GM19468 (cell line): ENCODE measurements at regions not wholly inside any gene's neighbourhood (a gene's known extent, or its start where the extent isn't known, plus 50 kb on each side); places are given as distances from the start of the nearest gene placed in this dataset.
"Not testable (repeated sequence)": the region's sequence is repeated elsewhere in the genome, so short reads cannot be mapped to it uniquely, and the experiment has no call there.

ENCODE experiments used
- ATAC-seq: cut with Tn5 transposase; IDR thresholded peaks from one replicate; pipeline ENCODE4 v1.9.1; 2021; ENCODE audit warnings: mild to moderate bottlenecking, moderate library complexity, moderate number of reproducible peaks; ENCODE audit not compliant: unreplicated experiment; ENCODE audit errors: extremely low read depth

DNA sequence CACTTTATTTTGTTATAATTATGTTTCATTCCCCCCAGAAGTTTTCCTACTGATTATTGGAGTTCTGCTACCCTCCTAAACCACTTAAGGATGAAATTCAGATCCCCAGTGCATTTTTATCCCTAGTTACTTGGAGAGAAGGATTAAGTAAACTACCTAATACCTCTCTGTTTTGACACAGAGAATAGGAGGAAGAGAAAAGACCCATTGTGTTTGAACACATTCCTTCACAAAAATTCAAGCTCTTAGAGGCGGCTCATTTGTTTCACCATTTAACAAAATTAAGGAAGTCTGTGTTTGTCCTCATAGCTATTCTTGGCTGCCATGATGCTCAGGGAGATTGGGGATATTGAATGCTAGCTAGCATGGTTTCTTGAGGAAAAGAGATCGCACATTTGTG lies 492.6 kb downstream of the EBF1 start:
- no peak for ATAC-seq

DNA sequence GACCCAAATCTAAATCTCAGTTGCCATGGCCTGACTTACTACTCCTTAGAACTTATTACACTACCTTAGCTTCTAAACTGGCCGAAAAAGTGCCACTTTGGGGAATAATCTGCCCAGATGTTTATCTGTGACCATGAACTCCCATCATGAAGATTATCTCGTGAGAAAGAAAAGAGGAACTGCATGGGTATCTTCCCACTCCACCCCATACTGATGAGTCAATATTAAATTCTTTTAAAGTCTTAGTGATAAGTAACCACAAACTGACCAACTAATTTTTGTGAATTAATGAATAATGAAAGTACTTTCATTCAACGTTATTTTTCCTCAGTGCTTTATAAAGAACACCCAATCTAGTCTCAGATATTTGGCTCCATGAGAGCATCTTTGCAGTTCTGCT lies 493.5 kb downstream of the EBF1 start:
- no peak for ATAC-seq

DNA sequence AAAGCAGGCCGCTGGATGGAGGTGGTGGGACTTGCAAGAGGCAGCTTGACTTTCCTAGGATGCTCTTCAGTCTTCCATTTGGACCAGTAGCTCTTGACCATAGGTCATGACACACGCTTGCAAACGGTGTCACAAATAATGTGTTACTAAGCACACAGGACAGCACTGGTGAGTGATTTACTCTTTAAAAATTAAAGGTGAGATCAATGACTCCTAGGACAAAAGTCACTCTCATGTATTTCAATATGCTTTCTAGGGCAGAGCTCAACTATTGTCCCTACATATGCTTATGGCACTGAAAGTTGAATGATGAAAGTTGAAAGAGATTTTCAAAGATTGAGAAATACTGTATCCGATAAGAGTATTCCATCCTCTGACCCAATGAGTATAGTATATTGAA lies 496.7 kb downstream of the EBF1 start:
- no peak for ATAC-seq

DNA sequence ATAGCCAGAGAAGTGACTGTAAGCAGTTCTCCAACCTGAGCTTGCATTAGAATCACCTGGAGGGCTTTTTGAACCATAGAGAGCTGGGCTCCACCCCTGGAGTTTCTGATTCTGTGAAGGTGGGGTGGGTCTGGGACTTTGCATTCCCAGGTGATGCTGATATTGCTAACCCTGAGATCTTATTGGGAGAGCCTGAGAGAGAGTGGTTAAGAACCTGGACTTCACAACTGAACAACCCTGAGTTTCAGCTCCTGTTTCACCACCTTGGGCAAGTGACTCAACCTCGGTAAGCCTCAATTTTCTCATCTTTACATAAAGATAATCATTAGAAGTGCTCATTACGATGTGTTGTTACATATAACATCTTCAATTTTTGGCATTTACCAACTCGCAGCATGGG lies 498.6 kb downstream of the EBF1 start:
- ATAC-seq, result no peak

DNA sequence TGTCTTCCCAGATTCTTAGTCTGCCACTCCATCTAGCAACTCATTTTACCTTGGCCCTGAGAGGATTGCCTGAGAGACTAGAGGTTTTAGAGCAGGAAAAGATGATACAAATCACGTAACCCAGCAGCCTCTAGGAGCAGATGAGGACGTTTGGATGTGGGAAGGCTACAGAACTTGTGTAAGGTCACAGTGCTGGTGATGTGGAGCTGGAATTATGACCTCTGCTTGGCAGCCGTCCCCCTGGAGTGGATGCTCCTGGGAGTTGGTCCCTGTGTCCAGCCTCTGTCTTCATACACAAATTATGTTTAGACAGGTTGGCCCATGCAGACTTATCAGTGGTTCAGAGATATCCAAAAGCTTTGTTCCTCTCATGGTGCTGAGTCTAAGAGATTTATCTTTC lies 499.0 kb downstream of the EBF1 start:
- ATAC-seq, result no peak

DNA sequence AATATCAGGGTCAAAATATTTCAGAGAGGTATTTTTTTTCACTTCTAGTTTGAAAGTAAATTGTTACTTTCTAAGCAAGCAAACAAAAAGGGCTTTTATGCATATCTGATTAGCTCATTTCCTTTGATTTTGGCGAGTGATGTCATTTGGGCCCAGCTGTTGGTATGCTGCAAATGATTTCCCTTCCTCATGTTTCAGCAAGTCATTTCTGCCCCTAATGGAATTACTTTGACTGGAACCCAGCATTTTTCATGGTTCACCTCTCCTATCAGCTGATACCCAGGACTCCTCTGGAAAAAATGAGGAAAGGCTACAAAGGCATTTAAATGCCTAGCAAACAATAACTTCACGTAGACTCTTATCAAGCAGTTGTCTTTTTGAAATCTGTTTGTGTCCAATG lies 500.6 kb downstream of the EBF1 start:
- ATAC-seq, result no peak

DNA sequence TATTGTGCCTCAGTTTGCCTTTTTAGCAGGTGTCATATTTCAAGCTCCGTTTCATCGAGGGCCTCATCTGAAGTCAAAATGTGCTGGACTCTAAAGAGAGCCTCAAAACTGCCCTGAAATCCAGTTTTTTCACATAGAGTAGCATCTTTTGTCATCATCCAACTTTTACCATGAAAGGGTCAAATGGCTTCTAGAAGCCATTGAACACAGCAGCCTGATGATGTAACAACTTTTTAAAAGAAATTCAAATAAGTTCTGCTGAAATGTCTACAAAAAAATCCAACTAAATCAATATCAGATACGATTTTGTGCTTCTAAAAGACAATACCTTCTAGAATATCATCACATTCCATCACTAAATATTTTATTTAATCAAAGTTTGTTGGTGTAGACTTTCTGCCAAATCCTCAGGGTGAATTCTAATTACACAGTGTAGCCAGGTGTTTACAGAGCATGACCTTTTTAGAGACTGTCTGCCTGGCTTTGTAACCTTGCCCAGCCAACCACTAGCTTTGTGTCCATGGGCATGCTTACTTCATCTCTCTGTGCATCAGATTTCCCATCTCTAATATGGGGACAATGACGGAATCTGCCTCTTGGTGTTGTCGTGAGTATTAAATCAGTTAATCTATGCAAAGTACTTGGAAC lies 505.0 kb downstream of the EBF1 start:
- no peak for ATAC-seq

DNA sequence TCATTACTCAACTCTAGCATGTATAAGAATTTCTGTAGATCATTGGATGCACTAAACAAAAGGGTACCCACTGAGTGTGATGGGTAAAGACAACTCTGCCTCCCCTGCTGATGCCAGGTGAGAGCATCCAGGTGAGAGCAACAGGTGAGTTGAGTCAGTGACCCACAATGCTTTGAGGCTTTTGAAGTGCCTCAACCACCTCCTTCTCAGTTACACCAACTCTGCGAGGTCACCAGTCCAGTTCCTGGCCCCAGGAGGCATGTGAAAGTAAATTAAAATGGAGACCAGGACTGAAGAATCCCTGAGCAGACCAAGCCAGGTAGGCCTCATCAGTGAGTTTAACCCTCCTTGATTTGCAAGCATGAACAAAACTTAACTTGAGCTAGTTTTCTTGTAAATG lies 505.8 kb downstream of the EBF1 start:
- no peak for ATAC-seq

DNA sequence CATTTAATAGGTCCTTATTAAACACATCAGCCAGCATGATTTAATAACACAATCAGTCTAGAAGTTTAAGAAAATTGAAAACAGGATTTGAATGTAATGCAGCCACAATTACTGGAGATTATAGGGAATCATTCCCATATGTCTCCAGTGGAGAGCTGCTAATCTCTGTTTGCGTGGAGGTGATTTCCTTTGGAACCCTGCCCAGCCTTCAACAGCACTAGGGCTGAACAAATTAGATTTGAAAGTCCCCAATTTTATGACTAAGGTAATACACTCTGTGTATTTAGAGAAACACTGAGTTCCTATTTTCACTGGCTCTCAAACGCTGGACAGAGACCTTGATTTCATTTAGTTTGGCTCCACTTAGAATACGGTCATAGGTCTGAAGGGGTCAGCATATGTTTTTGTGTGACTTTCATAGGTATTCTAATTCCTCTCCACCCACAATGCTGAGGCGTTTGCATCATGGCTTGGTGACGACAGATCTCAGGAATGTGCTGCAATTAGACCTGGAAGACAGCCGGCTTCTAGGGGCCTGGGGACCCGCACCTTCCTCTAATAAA lies 508.3 kb downstream of the EBF1 start:
- no peak for ATAC-seq

DNA sequence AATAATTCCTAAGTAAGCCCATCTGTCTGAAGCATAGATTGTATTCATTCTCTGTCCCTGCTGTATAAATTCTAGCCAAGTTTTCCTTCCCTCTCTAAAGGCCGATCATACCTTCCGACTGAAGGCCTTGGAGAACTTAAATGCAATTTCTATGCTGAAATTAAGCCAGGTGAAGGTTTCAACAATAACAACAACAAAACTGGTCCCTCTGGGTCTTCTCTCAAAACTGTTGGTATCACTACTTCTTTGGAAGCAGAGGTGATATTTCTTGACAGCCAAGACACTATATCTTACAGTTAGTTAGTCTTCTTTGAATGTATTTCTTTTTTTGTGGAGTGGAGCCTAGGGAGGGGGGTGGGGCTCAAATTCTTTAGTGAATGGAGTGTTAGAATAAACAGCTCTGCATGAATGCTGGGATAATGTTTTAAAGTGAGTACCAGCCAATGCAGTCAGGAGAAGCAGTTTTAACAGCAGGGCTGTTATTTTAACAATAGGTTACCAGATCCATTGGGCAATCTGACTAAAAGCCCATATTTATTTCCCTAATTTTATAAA lies 508.9 kb downstream of the EBF1 start:
- no peak for ATAC-seq

DNA sequence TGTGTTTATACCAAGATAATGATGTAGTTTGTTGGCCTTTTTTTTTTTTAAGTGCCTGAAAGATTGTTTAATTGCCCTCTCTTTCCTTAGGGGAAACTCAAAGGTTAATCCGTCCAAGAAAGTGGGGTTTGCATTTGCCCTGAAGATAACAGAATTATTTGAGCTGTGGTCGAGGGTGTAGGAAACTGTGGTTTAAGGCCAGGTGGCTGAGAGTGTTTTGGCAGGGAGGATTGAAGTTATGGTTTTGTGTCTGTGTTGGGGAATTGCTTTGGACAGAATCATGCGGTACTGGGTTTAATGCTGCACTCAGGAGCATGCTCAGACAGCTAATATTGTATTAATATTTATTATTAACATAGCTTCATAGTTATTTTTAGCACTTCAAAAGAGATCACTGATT lies 509.8 kb downstream of the EBF1 start:
- no peak for ATAC-seq

DNA sequence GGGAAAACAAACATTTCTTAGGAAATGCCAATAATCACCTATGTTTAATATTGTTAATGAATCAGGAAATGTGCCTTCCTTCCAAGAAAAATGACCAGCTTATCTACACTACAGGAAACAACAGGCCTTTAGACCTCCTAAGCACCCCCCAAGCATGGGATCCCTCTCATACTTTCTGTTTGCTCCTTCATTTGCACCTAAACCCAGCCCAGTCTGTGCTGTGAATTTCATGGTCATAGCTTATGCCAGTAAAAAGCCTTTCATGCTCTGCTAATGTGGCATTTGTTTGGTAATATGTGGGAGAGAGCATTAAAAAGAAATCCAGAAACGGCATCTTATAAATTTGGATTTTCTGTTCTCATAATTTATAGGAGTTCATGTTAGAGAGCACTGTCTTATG lies 511.1 kb downstream of the EBF1 start:
- no peak for ATAC-seq

DNA sequence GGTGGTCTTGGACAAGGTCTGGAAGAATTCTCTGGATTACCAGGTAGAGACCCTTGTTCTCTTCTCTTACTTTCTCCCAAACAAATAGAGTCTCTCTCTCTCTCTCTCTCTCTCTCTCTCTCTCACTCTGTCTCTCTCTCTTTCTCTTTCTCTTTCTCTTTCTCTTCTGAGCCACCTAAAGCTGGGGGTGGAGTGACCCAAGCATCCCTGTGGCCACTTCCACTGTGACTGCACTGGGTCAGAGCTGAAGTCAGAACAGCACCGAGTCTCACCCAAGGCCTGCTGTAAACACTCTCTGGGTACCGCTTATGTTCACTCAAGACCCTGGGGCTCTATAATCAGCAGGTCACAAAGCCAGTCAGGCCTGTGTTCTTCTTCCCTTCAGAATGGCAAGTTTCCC lies 513.7 kb downstream of the EBF1 start:
- ATAC-seq, result no peak

DNA sequence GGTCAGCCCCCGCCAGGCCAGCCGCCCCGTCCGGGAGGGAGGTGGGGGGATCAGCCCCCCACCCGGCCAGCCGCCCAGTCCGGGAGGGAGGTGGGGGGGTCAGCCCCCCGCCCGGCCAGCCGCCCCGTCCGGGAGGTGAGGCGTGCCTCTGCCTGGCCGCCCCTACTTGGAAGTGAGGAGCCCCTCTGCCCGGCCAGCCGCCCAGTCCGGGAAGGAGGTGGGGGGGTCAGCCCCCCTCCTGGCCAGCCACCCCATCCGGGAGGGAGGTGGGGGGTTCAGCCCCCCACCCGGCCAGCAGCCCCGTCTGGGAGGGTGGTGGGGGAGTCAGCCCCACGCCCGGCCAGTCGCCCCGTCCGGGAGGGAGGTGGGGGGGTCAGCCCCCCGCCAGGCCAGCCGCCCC lies 517.0 kb downstream of the EBF1 start:
- ATAC-seq, result not testable (repeated sequence)

DNA sequence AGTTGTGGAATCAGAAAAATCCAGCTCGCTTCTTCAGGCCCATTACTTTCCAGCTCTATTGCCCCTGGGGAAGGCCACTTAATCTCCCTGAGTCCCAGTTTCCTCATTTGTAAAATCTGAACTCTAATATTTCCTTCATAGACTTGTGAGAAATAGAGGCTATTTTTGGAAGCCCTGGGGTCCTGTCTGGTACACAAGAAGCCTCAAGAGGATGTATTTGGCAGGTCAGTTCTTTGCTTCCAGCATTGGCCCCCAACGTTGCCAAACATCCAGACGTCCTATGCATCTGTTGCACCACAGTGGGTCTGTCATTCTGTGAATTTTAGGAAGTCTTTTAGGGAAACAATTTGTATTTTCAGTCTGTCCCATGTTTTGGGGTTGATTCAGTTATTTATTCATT lies 525.9 kb downstream of the EBF1 start:
- no peak for ATAC-seq

DNA sequence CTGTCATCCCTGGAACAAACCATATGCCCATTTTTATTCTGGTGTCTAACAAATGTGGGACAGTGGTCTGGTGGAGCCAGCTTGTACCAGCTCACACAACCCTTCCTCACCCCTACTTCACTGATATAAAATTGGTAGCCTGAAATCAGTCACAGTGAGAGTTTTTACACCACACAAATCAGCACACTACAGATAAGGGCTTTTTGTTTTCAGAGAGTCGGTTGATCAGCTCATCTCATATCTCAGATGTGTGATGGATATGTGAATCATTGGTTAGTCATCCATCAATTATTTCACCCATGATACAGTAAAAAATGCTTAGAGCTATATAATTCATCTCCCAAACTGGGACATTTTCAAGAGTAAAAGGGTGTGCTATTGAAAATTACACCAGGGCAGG lies 529.2 kb downstream of the EBF1 start:
- ATAC-seq, result no peak

DNA sequence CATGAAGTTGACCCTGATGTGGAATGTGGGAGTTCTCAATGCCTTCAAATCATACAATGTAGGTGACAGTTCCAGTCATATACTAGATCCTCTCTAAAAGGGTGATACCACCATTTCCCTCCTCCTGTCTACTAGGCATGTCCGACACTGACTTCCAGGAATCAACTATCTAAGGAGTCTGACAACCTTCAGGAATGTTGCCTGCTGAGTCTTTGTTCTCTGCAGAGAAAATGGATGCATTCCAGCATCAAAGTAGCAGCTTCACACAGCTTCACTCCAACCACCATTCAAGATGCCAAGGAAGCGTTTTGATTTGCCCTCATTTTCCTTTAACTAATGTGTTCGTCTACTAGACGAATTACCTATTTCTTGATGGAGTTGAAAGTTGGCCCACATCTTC lies 530.2 kb downstream of the EBF1 start:
- no peak for ATAC-seq

DNA sequence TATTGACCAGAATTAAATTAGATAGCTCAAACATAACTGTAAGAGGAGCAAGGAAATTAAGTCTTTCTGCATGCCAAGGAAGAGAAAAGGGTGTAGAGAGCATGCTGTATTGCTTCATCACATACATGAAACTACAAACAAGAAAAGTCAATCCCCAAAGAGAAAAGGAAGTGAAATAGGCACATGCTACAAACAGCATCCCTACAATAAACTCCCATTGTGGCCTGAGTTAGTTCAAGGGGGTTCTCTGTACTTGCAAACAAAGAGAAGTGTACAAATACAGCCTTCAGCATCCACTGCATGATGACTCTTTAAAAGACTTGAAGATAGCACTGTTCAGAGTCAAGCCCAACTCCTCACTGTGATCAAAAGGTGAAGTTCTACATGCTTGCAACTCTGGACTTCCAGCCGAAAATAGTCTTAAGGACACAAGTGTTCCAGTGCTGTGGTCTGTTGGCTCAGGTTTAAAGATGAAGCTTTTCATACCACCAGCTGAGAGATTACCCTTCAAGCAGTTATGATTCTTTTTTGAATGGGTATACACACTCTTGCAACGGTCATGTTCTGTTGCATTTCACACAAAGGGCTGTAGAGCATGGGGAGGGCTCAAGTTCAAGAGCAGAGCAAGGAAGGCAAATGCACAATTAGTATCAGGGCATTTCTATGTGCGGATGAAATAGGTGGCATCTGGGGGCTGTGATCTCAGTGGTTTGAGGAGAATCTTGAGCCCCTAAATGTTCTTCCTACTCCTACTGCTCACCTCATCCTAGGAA lies 534.5 kb downstream of the EBF1 start:
- ATAC-seq, result no peak

DNA sequence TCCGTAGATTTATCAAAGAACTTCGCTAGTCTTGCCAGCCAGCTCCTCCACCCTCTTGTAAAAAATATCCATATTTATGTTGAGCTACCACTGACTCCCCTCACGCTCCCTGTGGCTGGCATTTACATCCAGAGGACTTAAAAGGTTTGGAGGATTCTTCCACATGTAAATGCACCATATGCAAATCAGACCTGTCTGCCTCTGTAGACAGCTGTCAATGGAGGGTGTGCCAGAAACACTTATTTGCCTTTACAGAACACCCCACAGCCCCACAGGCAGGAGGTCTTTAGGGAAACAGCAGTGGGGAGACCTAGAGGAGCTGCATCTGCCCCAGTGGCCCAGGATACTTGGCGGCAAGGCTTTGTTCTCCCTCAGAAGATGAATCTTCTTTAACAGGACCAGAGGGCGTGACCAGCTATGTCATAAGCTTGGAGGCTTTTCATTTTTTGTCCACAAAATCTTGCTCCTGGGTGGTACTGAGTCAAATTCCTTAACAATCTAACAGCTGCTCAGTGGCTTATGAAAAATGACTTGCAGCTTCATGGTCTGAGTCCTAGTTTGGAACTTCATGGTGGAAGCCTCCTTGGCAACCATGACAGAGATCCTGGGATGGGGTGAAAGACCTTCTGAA lies 535.8 kb downstream of the EBF1 start:
- no peak for ATAC-seq

DNA sequence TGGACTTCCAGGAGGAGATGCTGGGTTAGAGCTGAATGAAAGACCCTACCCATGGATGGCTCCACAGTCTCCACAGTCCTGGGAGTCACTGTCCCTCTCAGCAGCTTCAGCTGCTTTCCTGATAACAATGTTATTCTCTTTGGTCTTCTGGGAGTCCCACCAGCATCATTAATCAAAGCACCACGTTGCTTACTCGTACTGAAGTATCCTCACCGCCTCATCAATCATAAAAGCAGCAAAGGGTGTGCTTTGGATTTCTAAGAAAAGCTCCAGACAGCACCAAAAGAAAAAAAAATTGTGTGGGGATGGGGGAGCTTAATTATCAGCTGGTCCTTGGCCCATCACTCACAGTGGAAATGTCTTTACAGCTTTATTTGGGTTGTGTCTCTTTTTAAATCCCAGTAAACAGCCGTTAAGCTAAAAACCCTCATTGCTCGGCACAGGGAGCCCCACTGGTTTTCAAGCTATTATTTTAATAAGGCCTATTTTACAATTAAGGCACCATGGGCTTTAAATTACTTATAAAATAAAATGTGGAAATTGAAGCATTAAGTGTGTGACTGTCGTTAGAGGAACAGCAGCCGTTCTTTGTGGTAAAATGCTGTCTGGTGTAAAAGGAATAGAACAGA lies 538.0 kb downstream of the EBF1 start:
- no peak for ATAC-seq

DNA sequence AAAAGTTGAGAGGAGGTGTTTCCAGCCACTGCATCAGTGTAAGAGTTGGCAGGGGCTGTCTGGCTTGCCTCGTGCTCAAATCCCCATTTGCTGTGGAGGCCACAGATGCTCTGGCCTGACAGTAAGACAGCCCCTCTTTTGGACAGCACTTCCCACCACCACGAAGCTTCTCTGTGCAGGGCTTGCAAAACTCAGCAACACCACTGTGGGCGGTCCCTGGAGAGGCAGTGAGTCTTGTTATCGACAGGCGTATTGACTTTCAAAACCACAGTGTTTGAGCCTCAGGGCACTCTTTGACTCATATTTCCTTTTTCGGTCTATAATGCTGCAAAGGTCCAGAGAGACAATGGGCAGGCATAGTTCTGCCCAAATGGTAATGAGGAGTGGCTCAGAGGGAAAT lies 539.5 kb downstream of the EBF1 start:
- ATAC-seq, result peak; percentile 87
